A549 (cell line): ENCODE measurements at regions not wholly inside any gene's neighbourhood (a gene's known extent, or its start where the extent isn't known, plus 50 kb on each side); places are given as distances from the start of the nearest gene placed in this dataset.

ENCODE experiments used
- BHLHE40 ChIP-seq: IDR thresholded peaks from 2 replicates; pipeline ENCODE4 v1.6.1; 2012; ENCODE audit warnings: low read depth, low read length, inconsistent platforms
- CBX8 ChIP-seq: fragments of 200-600 bp; sonication (generic); IDR thresholded peaks from 2 replicates; pipeline ENCODE4 v1.6.1; 2016
- CEBPB ChIP-seq, 2 experiments: fragments of >200 bp in 1 of 2; sonication (Bioruptor Twin) in 1 of 2; formaldehyde crosslinking in 1 of 2; IDR thresholded peaks; 2 replicates each; pipeline ENCODE4 v1.6.1; 2012 to 2016
- ESRRA ChIP-seq: fragments of 150-350 bp; IDR thresholded peaks from 2 replicates; pipeline ENCODE4 v1.6.1; 2014; ENCODE audit warnings: mild to moderate bottlenecking, low read length, borderline replicate concordance
- GATA3 ChIP-seq: IDR thresholded peaks from 2 replicates; pipeline ENCODE4 v1.6.1; 2012; ENCODE audit warnings: borderline replicate concordance
- NFE2L2 ChIP-seq: fragments of 150-350 bp; conservative IDR thresholded peaks from 2 replicates; pipeline ENCODE4 v1.6.1; 2014; ENCODE audit warnings: low read length
- TF ChIP-seq, protein P1 (sequence below): fragments of >200 bp; sonication (Bioruptor Twin); formaldehyde crosslinking; IDR thresholded peaks from 3 replicates; pipeline ENCODE4 v1.5.1; 2016
- TF ChIP-seq, protein P2 (sequence below): IDR thresholded peaks from 2 replicates; pipeline ENCODE4 v1.6.1; 2012
- TF ChIP-seq, protein P3 (sequence below): fragments of >200 bp; sonication (Bioruptor Twin); formaldehyde crosslinking; IDR thresholded peaks from 3 replicates; pipeline ENCODE4 v1.6.1; 2016

DNA sequence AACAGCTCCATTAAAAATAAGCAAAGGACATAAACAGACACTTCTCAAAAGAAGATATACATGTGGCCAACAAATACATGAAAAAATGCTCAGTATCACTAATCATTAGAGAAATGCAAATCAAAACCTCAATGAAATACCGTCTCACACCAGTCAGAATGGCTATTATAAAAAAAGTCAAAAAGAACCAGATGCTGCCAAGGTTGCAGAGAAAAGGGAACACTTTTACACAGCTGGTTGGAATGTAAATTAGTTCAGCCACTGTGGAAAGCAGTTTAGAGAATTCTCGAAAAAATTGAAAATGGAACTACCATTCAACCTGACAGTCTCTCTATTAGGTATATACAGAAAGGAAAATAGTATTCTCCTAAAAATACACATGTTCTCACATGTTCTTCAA, 102.4 kb upstream of the FIBIN start:
- TF ChIP-seq, protein P1, sequence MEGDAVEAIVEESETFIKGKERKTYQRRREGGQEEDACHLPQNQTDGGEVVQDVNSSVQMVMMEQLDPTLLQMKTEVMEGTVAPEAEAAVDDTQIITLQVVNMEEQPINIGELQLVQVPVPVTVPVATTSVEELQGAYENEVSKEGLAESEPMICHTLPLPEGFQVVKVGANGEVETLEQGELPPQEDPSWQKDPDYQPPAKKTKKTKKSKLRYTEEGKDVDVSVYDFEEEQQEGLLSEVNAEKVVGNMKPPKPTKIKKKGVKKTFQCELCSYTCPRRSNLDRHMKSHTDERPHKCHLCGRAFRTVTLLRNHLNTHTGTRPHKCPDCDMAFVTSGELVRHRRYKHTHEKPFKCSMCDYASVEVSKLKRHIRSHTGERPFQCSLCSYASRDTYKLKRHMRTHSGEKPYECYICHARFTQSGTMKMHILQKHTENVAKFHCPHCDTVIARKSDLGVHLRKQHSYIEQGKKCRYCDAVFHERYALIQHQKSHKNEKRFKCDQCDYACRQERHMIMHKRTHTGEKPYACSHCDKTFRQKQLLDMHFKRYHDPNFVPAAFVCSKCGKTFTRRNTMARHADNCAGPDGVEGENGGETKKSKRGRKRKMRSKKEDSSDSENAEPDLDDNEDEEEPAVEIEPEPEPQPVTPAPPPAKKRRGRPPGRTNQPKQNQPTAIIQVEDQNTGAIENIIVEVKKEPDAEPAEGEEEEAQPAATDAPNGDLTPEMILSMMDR, result no peak
- TF ChIP-seq, protein P2, sequence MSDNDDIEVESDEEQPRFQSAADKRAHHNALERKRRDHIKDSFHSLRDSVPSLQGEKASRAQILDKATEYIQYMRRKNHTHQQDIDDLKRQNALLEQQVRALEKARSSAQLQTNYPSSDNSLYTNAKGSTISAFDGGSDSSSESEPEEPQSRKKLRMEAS, result no peak
- TF ChIP-seq GATA3 (no peak), CEBPB (IDR thresholded peaks at IDR 0.05) (no peak), NFE2L2 (no peak), ESRRA (no peak), CBX8 (no peak), BHLHE40 (no peak)
- TF ChIP-seq, protein P3, sequence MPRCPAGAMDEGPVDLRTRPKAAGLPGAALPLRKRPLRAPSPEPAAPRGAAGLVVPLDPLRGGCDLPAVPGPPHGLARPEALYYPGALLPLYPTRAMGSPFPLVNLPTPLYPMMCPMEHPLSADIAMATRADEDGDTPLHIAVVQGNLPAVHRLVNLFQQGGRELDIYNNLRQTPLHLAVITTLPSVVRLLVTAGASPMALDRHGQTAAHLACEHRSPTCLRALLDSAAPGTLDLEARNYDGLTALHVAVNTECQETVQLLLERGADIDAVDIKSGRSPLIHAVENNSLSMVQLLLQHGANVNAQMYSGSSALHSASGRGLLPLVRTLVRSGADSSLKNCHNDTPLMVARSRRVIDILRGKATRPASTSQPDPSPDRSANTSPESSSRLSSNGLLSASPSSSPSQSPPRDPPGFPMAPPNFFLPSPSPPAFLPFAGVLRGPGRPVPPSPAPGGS, result no peak
